Dermis microvascular lymphatic vessel endothelial cell (primary cell): ENCODE measurements at regions not wholly inside any gene's neighbourhood (a gene's known extent, or its start where the extent isn't known, plus 50 kb on each side); places are given as distances from the start of the nearest gene placed in this dataset.
"Not testable (repeated sequence)": the region's sequence is repeated elsewhere in the genome, so short reads cannot be mapped to it uniquely, and the experiment has no call there.

Experiments used
- DNase-seq, 2 donors: peaks; one replicate each; pipeline versions ENCODE4 v3.0.0 to v3.0.0-alpha.2; 2010; ENCODE audit warnings: low read depth in 2 of 2

- no peak for DNase-seq
These were observed 541.0 kb downstream of the RFC3 start for GRCh38 chr13:34358811-34359513.

GRCh38 chr13:34360702-34361101 lies 542.8 kb downstream of the RFC3 start:
- no peak for DNase-seq

- no peak for DNase-seq
These were observed 543.6 kb downstream of the RFC3 start for GRCh38 chr13:34361560-34361959.

- no peak for DNase-seq
These were observed 545.3 kb downstream of the RFC3 start for GRCh38 chr13:34363266-34363665.

- no peak for DNase-seq
These were observed 546.7 kb downstream of the RFC3 start for GRCh38 chr13:34364633-34365032.

GRCh38 chr13:34369931-34370330 lies 552.0 kb downstream of the RFC3 start:
- DNase-seq: no peak

GRCh38 chr13:34371108-34371507 lies 553.2 kb downstream of the RFC3 start:
- DNase-seq: no peak

- no peak for DNase-seq
These were observed 553.9 kb downstream of the RFC3 start for GRCh38 chr13:34371645-34372395.

GRCh38 chr13:34372581-34372980 lies 554.6 kb downstream of the RFC3 start:
- no peak for DNase-seq

GRCh38 chr13:34376483-34376882 lies 558.5 kb downstream of the RFC3 start:
- no peak for DNase-seq

- DNase-seq: no peak
These were observed 560.8 kb upstream of the NBEA start for GRCh38 chr13:34381228-34381627.

GRCh38 chr13:34383728-34384127 lies 558.3 kb upstream of the NBEA start:
- DNase-seq: no peak

GRCh38 chr13:34386229-34386628 lies 555.8 kb upstream of the NBEA start:
- DNase-seq: not testable (repeated sequence)

- no peak for DNase-seq
These were observed 551.0 kb upstream of the NBEA start for GRCh38 chr13:34391076-34391475.

GRCh38 chr13:34401696-34402095 lies 540.4 kb upstream of the NBEA start:
- no peak for DNase-seq

- DNase-seq: no peak
These were observed 536.5 kb upstream of the NBEA start for GRCh38 chr13:34405410-34406181.

- no peak for DNase-seq
These were observed 533.4 kb upstream of the NBEA start for GRCh38 chr13:34408640-34409039.

GRCh38 chr13:34409496-34410182 lies 532.4 kb upstream of the NBEA start:
- no peak for DNase-seq

GRCh38 chr13:34410678-34411077 lies 531.4 kb upstream of the NBEA start:
- no peak for DNase-seq

GRCh38 chr13:34411177-34411576 lies 530.9 kb upstream of the NBEA start:
- DNase-seq: no peak

GRCh38 chr13:34411894-34412293 lies 530.2 kb upstream of the NBEA start:
- DNase-seq: no peak

- DNase-seq: no peak
These were observed 529.8 kb upstream of the NBEA start for GRCh38 chr13:34412295-34412694.
